Left cardiac atrium (tissue), 4 donors: ENCODE measurements at regions not wholly inside any gene's neighbourhood (a gene's known extent, or its start where the extent isn't known, plus 50 kb on each side); places are given as distances from the start of the nearest gene placed in this dataset.

ENCODE experiments used
- ATAC-seq, 2 donors: fragments of 200-7000 bp; cut with Tn5 transposase; one replicate each; pipeline ENCODE4 v1.9.1; 2020; ENCODE audit warnings: mild to moderate bottlenecking in 2 of 2, moderate library complexity in 2 of 2
- DNase-seq: peaks from one replicate; pipeline ENCODE4 v3.0.0-alpha.2; 2020
- intact Hi-C, 2 donors: fragments of 100-400 bp; cut with DNase I; formaldehyde crosslinking; loops; one replicate each; pipeline versions ENCODE4 v1.14.1 to v1.15.1; 2022 to 2023
- donor health status: DM: no; HTN: yes; CAD: no.
- donor health status: DM: no; HTN: yes; CAD: no; lungs with severe emphysema.
- donor health status: DM: yes; HTN: yes; CAD: no.
- donor health status: Dilated cardiomyopathy.

DNA sequence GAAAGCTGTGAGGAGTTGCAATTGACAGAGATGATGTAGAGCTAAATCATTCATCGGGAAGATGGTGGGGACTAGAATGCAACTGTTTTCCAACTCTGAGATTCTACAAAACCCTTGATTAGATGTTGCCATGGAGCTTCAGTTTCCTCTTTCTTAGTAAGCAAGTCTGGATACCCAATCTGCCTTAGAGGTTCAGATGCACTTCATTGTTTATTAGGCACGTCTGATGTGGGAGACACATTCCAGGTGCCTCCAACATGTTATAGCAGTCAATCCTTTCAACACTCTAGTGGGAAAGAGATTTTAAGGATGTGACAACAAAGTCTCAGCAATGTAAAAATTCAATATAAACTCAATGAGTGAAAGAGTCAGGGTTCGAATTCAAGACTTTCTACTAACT, 291.3 kb upstream of the PHYHIPL start:
- no peak for ATAC-seq
- intact Hi-C loops: no loop called here
- DNase-seq: no peak

DNA sequence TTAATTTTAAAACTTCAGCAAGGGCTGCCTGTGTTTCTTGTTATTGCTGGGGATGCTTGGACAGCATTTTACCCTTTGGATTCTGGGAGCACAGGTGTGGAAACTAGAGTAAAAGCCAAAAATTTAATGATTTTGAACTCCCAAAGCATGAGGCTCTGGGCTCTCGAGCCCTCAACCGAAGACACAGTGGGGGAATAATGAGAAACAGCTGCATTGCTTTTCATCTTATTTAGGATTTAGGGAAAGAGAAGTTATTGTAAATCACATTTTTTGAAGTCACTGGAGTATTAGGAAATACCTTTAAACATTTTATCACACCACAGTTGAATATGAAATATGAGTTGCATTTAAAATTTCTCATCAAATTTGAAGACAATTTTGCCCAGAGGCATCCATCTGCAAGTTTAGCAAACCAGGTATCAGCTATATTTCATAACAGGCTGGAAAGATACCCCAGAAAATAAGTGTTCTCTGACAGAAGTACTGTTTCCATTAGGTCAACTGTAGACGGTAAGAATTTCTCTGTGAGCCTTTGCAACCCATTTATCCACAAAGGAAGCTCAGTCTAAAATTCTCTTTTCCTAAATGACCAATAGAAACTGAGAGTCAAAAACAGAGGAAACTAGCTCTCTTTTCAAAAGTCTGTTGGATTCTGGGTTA, 290.6 kb upstream of the PHYHIPL start:
- intact Hi-C loops: no loop called here
- ATAC-seq: no peak
- no peak for DNase-seq

GRCh38 chr10:58886406-58886805, 290.0 kb upstream of the PHYHIPL start:
- intact Hi-C loops: no loop called here
- no peak for DNase-seq
- no peak for ATAC-seq

- ATAC-seq (no peak), DNase-seq (no peak)
- intact Hi-C loops: no loop called here
Observed at GRCh38 chr10:58887474-58887873, 289.0 kb upstream of the PHYHIPL start.

GRCh38 chr10:58888957-58889356, 287.5 kb upstream of the PHYHIPL start:
- intact Hi-C loops: no loop called here
- ATAC-seq: no peak

DNA sequence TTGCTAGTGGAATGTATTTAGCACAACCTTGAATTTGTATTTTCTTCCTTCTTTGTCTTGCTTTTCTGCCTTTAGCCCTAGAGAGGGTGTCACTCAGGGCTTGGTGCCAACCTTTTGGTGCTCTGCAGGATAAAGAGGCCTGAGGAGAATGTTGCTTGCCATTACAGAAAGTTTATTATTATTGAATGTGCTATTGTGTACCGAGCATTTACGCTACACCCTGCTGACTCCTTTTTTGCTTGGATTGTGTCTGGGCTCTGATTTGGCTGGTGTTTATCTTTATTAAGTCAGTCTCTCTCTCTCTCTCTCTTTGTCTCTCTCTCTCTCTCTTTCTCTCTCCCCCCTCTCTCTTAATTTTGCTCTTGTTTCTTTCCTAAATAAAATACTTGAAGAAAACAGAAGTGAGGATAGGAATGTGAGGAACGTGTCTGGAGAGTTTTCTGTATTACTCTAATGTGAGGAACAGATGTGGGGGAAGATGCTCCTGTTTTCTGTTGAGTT, 284.4 kb upstream of the PHYHIPL start:
- ATAC-seq (peak; percentile 31 to 41), DNase-seq (peak; percentile 38)
- intact Hi-C loops: no loop called here

More at GRCh38 chr10:58888957-58889356, 287.5 kb upstream of the PHYHIPL start:
- DNase-seq: no peak

GRCh38 chr10:58894929-58895328, 281.5 kb upstream of the PHYHIPL start:
- DNase-seq: no peak
- intact Hi-C loops: no loop called here

DNA sequence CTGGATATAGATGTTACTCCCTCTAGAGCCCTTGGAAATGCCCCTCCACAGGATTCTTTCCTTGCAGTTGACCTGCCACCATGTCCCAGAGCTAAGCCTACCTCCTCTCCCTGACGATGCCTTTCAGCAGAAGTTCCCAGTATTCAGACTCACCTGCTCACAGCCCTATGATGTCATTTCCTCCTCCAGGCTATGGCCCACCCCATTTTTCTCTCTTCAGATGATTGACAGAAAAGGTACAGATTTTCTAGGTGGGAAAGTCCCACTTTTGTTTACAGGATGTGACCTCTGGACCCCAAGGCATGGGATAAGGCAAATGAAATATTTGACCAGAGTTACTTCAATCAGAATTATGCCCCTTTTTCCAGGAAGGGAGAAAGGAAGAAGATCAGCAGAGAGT, 280.2 kb upstream of the PHYHIPL start:
- intact Hi-C loops: no loop called here
- ATAC-seq (no peak), DNase-seq (no peak)

More at GRCh38 chr10:58894929-58895328, 281.5 kb upstream of the PHYHIPL start:
- peak in 1 of 2 donors; percentile 56 for ATAC-seq

DNA sequence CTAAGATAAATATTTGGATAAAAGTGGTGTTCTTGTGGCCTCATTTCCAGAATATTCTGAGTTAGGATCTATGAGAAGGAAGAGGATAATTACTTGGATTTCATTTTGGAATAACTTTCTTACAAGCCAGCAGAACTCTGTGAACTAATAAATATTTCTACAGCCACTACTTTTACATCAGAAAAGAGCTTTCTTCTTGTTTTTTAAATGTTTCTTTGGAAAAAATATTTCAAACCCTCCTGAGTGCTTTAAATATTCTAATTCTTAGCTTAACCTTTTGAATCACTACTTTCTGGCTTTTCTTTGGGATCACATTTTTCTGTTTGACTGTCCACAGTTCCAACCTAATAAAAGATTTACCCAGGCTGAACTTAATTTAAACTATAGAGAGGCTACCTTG, 279.2 kb upstream of the PHYHIPL start:
- ATAC-seq (no peak), DNase-seq (no peak)
- intact Hi-C loops: no loop called here

GRCh38 chr10:58897708-58898107, 278.7 kb upstream of the PHYHIPL start:
- DNase-seq: no peak
- ATAC-seq: no peak
- intact Hi-C loops: no loop called here

GRCh38 chr10:58898854-58899573, 277.4 kb upstream of the PHYHIPL start:
- intact Hi-C loops: no loop called here
- no peak for DNase-seq
- ATAC-seq: no peak

- no peak for ATAC-seq
- DNase-seq: no peak
- intact Hi-C loops: no loop called here
Observed at GRCh38 chr10:58901092-58901646, 275.3 kb upstream of the PHYHIPL start.

GRCh38 chr10:58903071-58903470, 273.4 kb upstream of the PHYHIPL start:
- DNase-seq: no peak
- ATAC-seq: no peak
- intact Hi-C loops: no loop called here

- ATAC-seq: no peak
- no peak for DNase-seq
- intact Hi-C loops: no loop called here
Observed at GRCh38 chr10:58909881-58910280, 266.6 kb upstream of the PHYHIPL start.

GRCh38 chr10:58913717-58914116, 262.7 kb upstream of the PHYHIPL start:
- DNase-seq (no peak), ATAC-seq (no peak)
- intact Hi-C loops: no loop called here

DNA sequence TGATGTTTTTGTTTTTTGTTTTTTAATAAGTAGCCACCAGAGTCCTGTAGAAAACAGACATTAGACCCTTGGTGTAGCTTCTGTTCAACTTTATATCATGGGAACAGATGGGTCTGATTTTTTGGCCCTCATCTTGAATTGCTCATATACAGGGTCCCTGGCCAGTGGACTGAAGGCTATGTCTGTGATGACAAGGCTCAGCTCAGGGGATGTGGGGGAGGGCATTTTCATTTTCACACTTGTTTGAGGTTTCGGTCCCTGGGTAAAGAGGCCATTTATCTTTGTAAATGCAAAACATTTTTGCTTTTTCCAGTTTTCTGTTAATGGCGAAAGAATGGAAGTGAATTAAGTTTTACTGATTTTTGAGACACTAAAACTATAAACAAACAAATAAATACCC, 257.6 kb upstream of the PHYHIPL start:
- no peak for DNase-seq
- no peak for ATAC-seq
- intact Hi-C loops: no loop called here

DNA sequence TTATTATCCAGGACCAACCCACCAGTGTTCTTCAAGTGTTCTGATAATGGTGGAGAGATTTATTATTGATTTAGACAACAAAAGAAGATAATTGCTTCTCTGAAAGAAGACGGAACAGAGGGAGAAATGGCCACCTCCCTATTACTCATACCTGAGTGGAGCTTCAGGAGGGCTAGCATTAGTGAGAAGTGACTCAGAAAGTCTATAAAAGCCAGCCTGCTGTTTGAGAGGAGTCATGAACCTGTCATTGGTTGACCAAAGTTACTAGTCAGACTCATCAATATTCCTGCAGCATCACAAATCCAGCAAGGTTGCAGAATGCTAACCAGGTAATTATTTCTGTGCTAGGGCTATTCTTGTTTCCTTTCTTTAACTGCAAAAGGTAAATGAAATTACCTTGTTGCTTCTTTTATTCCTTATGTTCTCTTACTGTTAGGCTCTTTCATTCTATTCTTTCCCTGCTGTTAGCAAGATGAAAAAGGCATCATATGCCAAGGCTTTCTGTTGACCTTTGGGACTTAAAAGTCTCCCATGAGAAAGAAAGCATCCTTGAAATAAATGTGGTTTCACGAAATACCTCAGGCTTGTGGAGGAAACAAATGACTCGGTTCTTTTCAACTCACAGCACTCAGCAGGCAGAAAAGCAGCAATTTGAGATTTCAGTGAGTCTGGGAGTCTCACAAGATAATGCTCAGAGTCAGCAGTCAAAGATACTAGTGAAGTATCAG, 256.4 kb upstream of the PHYHIPL start:
- no peak for DNase-seq
- intact Hi-C loops: loop anchor here in 1 of 2 donors (5.0 kb wide), 1 partner anchor 63 kb away; no protein-coding TSS in a partner anchor
- ATAC-seq: peak; percentile 15 to 56

DNA sequence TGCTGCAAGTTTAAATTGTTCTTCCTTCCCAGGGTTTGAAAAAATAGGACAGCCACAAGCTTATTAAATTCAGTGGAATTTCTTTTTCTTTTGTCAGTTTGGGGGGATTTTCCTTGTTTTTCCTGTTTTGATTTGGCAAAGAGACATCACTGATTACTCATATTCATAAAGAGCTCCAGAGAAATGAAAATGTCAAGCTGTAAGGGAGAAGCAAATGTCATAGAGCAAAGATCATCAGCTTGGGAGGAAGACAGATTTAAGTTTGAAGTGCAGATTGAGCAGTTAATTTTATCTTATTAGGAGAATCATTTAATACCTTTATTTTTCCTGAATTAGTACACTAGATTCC, 255.8 kb upstream of the PHYHIPL start:
- intact Hi-C loops: loop anchor here in 1 of 2 donors (5.0 kb wide), 1 partner anchor 63 kb away; no protein-coding TSS in a partner anchor
- ATAC-seq: peak in 1 of 2 donors; percentile 46
- no peak for DNase-seq

GRCh38 chr10:58921421-58921855, 255.0 kb upstream of the PHYHIPL start:
- intact Hi-C loops: loop anchor here in 1 of 2 donors (5.0 kb wide), 1 partner anchor 64 kb away; no protein-coding TSS in a partner anchor
- DNase-seq (no peak), ATAC-seq (peak; percentile 47 to 80)

- ATAC-seq (no peak), DNase-seq (no peak)
- intact Hi-C loops: no loop called here
Observed at GRCh38 chr10:58925381-58925780, 251.1 kb upstream of the PHYHIPL start.
